ENCODE measurements at regions not wholly inside any gene's neighbourhood (a gene's known extent, or its start where the extent isn't known, plus 50 kb on each side); places are given as distances from the start of the nearest gene placed in this dataset.

DNA sequence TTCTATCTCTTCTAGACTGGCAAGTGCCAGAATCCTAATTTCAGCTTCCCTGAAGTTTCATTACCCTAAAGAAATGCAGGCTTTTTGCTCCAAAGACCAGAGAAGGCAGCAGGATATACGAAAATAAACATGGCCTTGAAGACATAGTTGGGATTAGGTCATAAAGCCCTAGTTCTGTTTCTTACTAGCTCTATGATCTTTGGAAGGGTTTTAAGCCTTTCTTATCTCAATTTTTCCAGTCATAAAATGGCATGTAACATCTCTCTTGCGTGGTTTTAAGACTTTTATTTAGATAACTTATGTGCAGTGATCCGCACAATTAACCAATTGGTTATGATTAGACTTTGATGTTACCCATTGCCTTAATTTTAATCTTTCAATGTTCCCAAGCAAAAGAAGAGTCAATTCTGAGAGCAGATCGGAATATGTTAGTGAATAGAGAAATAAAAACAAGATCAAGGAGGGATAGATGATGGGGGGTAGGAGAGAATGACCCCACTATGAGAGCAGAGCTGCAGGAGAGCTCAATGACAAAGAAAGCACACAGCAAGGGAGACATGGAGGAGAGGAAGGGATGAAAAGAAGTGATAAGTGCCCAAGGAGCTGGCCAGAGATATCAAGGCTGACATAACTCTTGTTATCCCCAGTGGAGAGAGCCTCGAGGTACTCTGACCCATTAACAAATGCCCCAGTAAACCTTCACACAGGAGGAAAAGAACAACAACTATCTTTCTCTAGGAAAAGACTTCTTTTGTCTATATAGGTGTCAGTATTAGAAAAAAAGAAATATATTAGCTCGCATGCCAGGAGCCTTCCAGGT, 53.0 kb upstream of the ANP32D start:
- Histone ChIP-seq H3K79me1 (ENCODE audit: insufficient read depth, low read depth, low read length, poor library complexity, severe bottlenecking) (no peaks in the 10 kb centered on the region), H3K9ac (ENCODE audit: extremely low read depth, insufficient read length, low read length) (no peak overlapping the region), H3K4ac (ENCODE audit: low read depth, low read length) (no peak overlapping the region), H3K14ac (ENCODE audit: insufficient read depth, low read length) (no peak overlapping the region), H3K18ac (ENCODE audit: insufficient read length, low read depth, low read length) (no peak overlapping the region), H4K5ac (ENCODE audit: insufficient read length, low read depth, low read length) (no peak overlapping the region), H3K56ac (ENCODE audit: insufficient read length, low read depth, low read length) (no peak overlapping the region), H3K4me2 (ENCODE audit: insufficient read depth, insufficient read length, low read length) (no peak overlapping the region), H3K9me3 (ENCODE audit: control insufficient read depth, low read depth, low read length) (no peaks in the 10 kb centered on the region), H3K27me3 (ENCODE audit: insufficient read depth, low read length) (peaks cover 6% of the 10 kb centered on the region; the same call in 1 of the 2 replicates), H2BK12ac (ENCODE audit: insufficient read length, low read depth, low read length) (no peak overlapping the region), H3K4me1 (ENCODE audit: insufficient read depth, low read length) (no peaks in the 10 kb centered on the region; the same call in 1 of the 2 replicates), H4K20me1 (ENCODE audit: control insufficient read depth, insufficient read depth, insufficient read length) (no peaks in the 10 kb centered on the region), H3K27ac (ENCODE audit: insufficient read length, low read depth, low read length) (no peak overlapping the region), H3T11ph (ENCODE audit: low read length) (no peak overlapping the region), H2BK5ac (ENCODE audit: insufficient read length, low read length) (no peak overlapping the region), H4K8ac (replicated peaks; ENCODE audit: insufficient read length, low read depth, low read length) (no peak overlapping the region), H2AK5ac (ENCODE audit: insufficient read length, low read length) (no peak overlapping the region), H3K79me2 (ENCODE audit: insufficient read depth, low read length) (no peaks in the 10 kb centered on the region), H3K23ac (ENCODE audit: insufficient read length, low read depth, low read length) (no peak overlapping the region), H2BK15ac (ENCODE audit: low read depth, low read length) (no peak overlapping the region), H4K91ac (ENCODE audit: insufficient read length, low read depth, low read length) (no peak overlapping the region), H2BK20ac (ENCODE audit: low read depth, low read length, poor library complexity, severe bottlenecking) (no peak overlapping the region), H2BK120ac (ENCODE audit: low read depth, low read length, poor library complexity, severe bottlenecking) (no peak overlapping the region), H2AFZ (ENCODE audit: low read length) (no peak overlapping the region), H3K23me2 (ENCODE audit: insufficient read length, low read depth, low read length, poor library complexity, severe bottlenecking) (no peaks in the 10 kb centered on the region)
- Mint-ChIP-seq H3K9me3 (peaks cover 2 to 75% of the 10 kb centered on the region in 2 experiments; a peak in 2 of 5 replicates), H3K27ac (no peak overlapping the region), H3K27me3 (ENCODE audit: low read depth) (peaks cover 82% of the 10 kb centered on the region), H3K36me3 (ENCODE audit: insufficient read depth in 1 of 3, low read depth in 3 of 3) (no peaks in the 10 kb centered on the region), H3K4me3 (no peak overlapping the region), H3K4me1 (peaks cover 3 to 15% of the 10 kb centered on the region in 2 experiments; a peak in 3 of 4 replicates)
- DNase-seq: no peak
- no CpG with 5 or more reads among the region's 6 CpGs for WGBS (ENCODE audit: extremely low coverage, insufficient read length, low lambda C conversion rate)
- TF ChIP-seq CTCF (conservative IDR thresholded peaks at IDR 0.05): no peak
